Keratinocyte (primary cell): ENCODE measurements at regions not wholly inside any gene's neighbourhood (a gene's known extent, or its start where the extent isn't known, plus 50 kb on each side); places are given as distances from the start of the nearest gene placed in this dataset.

Experiments
- EZH2 ChIP-seq: IDR thresholded peaks from one replicate; pipeline ENCODE4 v1.6.1; 2012; ENCODE audit warnings: inconsistent platforms, mild to moderate bottlenecking, low read length, moderate library complexity
- TF ChIP-seq, protein P1 (sequence below), 3 experiments: IDR thresholded peaks in 1 of 3; conservative IDR thresholded peaks in 1 of 3; optimal IDR thresholded peaks in 1 of 3; 2 replicates in 2 of 3; 3 replicates in 1 of 3; pipeline versions ENCODE3 to v1.5.1; 2011; ENCODE audit warnings: low read length in 3 of 3, mild to moderate bottlenecking in 3 of 3, moderate library complexity in 2 of 3, control low read depth in 1 of 3, inconsistent platforms in 1 of 3; ENCODE audit not compliant: insufficient read depth in 2 of 3; ENCODE audit errors: extremely low read depth in 1 of 3

- TF ChIP-seq, protein P1, sequence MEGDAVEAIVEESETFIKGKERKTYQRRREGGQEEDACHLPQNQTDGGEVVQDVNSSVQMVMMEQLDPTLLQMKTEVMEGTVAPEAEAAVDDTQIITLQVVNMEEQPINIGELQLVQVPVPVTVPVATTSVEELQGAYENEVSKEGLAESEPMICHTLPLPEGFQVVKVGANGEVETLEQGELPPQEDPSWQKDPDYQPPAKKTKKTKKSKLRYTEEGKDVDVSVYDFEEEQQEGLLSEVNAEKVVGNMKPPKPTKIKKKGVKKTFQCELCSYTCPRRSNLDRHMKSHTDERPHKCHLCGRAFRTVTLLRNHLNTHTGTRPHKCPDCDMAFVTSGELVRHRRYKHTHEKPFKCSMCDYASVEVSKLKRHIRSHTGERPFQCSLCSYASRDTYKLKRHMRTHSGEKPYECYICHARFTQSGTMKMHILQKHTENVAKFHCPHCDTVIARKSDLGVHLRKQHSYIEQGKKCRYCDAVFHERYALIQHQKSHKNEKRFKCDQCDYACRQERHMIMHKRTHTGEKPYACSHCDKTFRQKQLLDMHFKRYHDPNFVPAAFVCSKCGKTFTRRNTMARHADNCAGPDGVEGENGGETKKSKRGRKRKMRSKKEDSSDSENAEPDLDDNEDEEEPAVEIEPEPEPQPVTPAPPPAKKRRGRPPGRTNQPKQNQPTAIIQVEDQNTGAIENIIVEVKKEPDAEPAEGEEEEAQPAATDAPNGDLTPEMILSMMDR (optimal IDR thresholded peaks at IDR 0.05 in 1 of 3, IDR thresholded peaks at IDR 0.05 in 1 of 3, conservative IDR thresholded peaks at IDR 0.05 in 1 of 3; ENCODE audit: extremely low read depth in 1 of 3, insufficient read depth in 2 of 3, low read length in 3 of 3) = no peak
- TF ChIP-seq EZH2 = no peak
Observed at GRCh38 chr2:40658941-40659340, 207.1 kb upstream of the SLC8A1 start.
